ENCODE measurements at regions not wholly inside any gene's neighbourhood (a gene's known extent, or its start where the extent isn't known, plus 50 kb on each side); places are given as distances from the start of the nearest gene placed in this dataset.

DNA sequence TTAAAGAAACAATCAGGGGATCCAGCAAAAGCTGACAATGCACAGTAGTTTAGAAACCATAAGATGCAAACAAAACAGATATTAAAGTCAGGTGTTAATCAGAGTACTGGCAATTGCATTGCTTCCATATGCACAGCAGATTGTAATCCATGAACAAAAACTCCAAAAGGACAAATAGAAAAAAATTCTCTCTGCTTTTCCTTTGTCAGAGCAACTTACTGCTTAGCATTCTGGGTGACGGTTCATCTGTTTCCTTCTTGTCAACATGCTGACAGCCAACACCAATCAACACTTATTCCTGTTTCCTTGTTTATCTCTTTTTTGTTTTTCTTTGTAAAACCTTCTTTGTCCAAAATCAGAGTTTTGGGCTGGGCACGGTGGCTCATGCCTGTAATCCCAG lies 473.1 kb downstream of the XIRP2 start:
- H3K4me3 ChIP-seq (ENCODE audit: low read depth, low read length), result no peak overlapping the region
- DNase-seq (ENCODE audit: low read depth), result no peak
- TF ChIP-seq, protein P1, sequence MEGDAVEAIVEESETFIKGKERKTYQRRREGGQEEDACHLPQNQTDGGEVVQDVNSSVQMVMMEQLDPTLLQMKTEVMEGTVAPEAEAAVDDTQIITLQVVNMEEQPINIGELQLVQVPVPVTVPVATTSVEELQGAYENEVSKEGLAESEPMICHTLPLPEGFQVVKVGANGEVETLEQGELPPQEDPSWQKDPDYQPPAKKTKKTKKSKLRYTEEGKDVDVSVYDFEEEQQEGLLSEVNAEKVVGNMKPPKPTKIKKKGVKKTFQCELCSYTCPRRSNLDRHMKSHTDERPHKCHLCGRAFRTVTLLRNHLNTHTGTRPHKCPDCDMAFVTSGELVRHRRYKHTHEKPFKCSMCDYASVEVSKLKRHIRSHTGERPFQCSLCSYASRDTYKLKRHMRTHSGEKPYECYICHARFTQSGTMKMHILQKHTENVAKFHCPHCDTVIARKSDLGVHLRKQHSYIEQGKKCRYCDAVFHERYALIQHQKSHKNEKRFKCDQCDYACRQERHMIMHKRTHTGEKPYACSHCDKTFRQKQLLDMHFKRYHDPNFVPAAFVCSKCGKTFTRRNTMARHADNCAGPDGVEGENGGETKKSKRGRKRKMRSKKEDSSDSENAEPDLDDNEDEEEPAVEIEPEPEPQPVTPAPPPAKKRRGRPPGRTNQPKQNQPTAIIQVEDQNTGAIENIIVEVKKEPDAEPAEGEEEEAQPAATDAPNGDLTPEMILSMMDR (IDR thresholded peaks at IDR 0.05; ENCODE audit: low read depth, low read length, missing control alignments), result no peak

GRCh38 chr2:167355821-167356220 lies 467.5 kb downstream of the XIRP2 start:
- no peak for DNase-seq (ENCODE audit: low read depth)
- no peak overlapping the region for H3K4me3 ChIP-seq (ENCODE audit: low read depth, low read length)
- TF ChIP-seq, protein P1 (IDR thresholded peaks at IDR 0.05; ENCODE audit: low read depth, low read length, missing control alignments), result no peak

GRCh38 chr2:167353605-167354280 lies 465.5 kb downstream of the XIRP2 start:
- no peak overlapping the region for H3K4me3 ChIP-seq (ENCODE audit: low read depth, low read length)
- TF ChIP-seq, protein P1 (IDR thresholded peaks at IDR 0.05; ENCODE audit: low read depth, low read length, missing control alignments), result no peak
- DNase-seq (ENCODE audit: low read depth), result no peak

DNA sequence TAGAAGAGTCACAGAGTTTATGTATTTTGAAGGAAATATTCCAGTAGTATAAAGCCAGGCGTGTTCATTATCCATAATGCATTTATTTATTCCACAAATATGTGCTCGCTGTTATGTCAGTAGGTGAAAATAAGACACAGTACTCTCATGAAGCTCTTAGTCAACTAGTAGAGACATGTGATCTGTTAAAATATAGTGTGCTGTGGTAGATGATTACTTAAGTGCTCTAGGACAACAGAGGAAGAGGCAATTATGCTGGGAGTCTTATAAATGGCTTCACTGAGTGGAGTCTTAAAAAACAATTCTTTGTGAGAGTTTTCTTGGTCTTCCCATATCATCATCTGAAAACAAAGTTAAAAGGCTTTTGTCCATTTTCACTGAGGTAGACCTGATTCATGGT lies 457.3 kb downstream of the XIRP2 start:
- H3K4me3 ChIP-seq (ENCODE audit: low read depth, low read length), result no peak overlapping the region
- no peak for DNase-seq (ENCODE audit: low read depth)
- TF ChIP-seq, protein P1 (IDR thresholded peaks at IDR 0.05; ENCODE audit: low read depth, low read length, missing control alignments), result no peak

GRCh38 chr2:167342769-167343168 lies 454.5 kb downstream of the XIRP2 start:
- TF ChIP-seq, protein P1 (IDR thresholded peaks at IDR 0.05; ENCODE audit: low read depth, low read length, missing control alignments), result no peak
- no peak for DNase-seq (ENCODE audit: low read depth)
- no peak overlapping the region for H3K4me3 ChIP-seq (ENCODE audit: low read depth, low read length)

GRCh38 chr2:167340322-167340721 lies 452.0 kb downstream of the XIRP2 start:
- H3K4me3 ChIP-seq (ENCODE audit: low read depth, low read length), result no peak overlapping the region
- TF ChIP-seq, protein P1 (IDR thresholded peaks at IDR 0.05; ENCODE audit: low read depth, low read length, missing control alignments), result no peak
- no peak for DNase-seq (ENCODE audit: low read depth)

DNA sequence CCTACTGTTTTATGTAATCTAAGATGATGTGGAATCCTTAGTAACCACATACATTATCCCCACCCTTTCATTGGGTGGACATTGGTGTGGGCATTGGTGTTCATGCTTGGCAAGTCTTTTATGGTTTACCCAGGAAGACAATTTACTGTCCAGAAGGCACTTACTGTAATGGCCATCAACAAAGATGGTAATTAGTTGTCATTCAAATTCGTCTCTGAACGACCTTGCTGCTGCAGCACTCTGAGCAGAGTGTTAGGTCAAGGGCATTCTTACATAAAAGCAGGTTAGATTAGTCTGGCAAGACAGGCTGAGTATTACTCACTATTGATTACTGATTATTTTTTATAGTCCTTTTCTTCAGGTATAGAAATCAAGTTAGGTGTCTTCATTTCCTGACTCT lies 447.9 kb downstream of the XIRP2 start:
- DNase-seq (ENCODE audit: low read depth), result no peak
- TF ChIP-seq, protein P1 (IDR thresholded peaks at IDR 0.05; ENCODE audit: low read depth, low read length, missing control alignments), result no peak
- H3K4me3 ChIP-seq (ENCODE audit: low read depth, low read length), result no peak overlapping the region

Data from GM12864 (cell line).